ENCODE measurements at regions not wholly inside any gene's neighbourhood (a gene's known extent, or its start where the extent isn't known, plus 50 kb on each side); places are given as distances from the start of the nearest gene placed in this dataset.
"Not testable (repeated sequence)": the region's sequence is repeated elsewhere in the genome, so short reads cannot be mapped to it uniquely, and the experiment has no call there.

DNA sequence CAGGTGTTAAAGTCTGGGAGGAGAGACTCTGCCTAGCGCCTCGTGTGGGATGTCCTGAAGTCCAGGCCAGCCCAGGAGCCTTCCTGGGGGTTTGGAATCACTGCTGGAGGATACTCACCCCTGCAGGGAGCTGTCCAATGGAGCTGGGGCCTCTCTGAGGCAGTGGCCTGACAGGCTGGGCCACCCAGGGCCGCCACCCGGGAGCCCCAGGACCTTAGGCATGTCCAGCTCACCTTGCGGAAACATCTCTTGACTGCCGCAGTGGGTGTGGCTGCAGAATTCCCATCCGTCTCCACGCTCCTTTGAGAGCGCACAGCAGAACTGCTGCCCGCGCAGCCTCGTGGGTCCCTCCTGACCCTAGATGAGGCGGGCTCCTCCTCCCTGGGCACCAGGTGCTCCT, 214.0 kb upstream of the SGCG start:
- not testable (repeated sequence) for ATAC-seq; H3K27ac Mint-ChIP-seq; DNase-seq; H3K9me3 Mint-ChIP-seq; H3K27me3 Mint-ChIP-seq; H3K36me3 Mint-ChIP-seq (ENCODE audit: low read depth); H3K4me3 Mint-ChIP-seq; H3K4me1 Mint-ChIP-seq

DNA sequence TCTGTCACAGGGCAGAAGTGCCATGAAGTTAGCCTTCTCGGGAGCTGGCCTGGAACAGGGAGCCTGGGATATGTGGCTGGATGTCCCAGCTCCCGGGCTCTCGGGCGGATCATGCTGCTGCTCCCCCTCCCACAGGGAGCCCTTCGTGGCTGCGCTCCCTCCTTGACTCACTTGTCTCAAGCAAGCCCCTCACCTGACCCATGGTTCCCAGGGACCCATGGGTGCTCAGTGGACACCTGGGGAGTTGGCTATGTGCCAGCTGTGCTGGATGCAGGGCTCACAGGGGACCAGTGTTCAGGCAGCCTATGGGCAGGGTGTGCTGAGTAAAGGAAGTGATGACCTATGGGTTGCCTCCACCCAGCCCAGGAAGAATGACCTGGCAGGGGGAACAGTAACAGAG, 213.1 kb upstream of the SGCG start:
- Mint-ChIP-seq H3K36me3 (ENCODE audit: low read depth) (no peaks in the 10 kb centered on the region), H3K9me3 (no peaks in the 10 kb centered on the region), H3K27me3 (peaks cover 2% of the 10 kb centered on the region), H3K4me1 (no peaks in the 10 kb centered on the region), H3K4me3 (no peak overlapping the region), H3K27ac (no peak overlapping the region)
- no peak for ATAC-seq
- no peak for DNase-seq

- H3K9me3 Mint-ChIP-seq, result peaks cover 8% of the 10 kb centered on the region
- H3K27ac Mint-ChIP-seq, result no peak overlapping the region
Measured at GRCh38 chr13:22979952-22980351, 200.8 kb upstream of the SGCG start.

DNA sequence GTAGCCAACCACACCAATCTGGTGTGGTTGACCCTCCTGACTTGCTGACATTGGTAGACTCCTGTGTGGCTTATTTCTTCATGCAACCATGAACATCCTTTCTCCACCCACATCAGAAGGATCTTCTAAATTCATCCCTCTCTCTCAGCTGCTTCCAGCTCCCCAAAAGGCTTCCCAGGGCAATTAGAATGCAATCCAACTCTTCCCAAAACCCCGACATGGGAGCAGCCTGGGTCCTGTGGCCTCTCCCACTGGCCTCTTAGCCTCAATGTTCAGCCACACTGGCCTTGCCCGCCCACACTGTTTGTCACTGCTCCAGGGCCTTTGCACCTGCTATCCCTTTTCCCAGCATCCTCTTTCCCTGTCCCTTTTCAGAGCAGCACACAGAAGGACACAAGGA, 199.8 kb upstream of the SGCG start:
- H3K4me1 Mint-ChIP-seq, result no peaks in the 10 kb centered on the region
- H3K9me3 Mint-ChIP-seq, result peaks cover 9% of the 10 kb centered on the region
- no peak for DNase-seq
- ATAC-seq, result no peak
- H3K27me3 Mint-ChIP-seq, result no peaks in the 10 kb centered on the region
- H3K4me3 Mint-ChIP-seq, result no peak overlapping the region
- H3K36me3 Mint-ChIP-seq (ENCODE audit: low read depth), result no peaks in the 10 kb centered on the region
- H3K27ac Mint-ChIP-seq, result no peak overlapping the region

More at GRCh38 chr13:22979952-22980351, 200.8 kb upstream of the SGCG start:
- Mint-ChIP-seq H3K27me3 (no peaks in the 10 kb centered on the region), H3K4me1 (no peaks in the 10 kb centered on the region), H3K4me3 (no peak overlapping the region), H3K36me3 (ENCODE audit: low read depth) (no peaks in the 10 kb centered on the region)
- no peak for ATAC-seq
- DNase-seq, result no peak

DNA sequence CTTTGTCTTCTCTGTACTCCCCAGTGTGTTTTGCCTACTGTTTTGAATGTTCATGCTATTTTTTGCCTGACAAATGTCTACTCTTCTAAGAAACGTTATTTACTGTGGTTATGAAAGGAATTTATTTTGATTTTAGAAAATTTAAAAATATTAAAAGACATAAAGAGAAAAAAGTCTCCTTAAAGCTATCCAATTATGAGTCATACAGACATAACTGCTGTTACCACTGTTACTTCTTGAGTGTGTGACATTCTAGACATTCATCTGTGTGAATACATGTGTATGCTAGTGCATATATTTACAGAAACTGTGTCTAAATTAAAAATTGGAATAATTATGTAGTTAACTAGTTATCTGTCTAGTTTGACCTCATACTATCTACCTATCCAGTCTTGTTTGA, 187.6 kb upstream of the SGCG start:
- Mint-ChIP-seq H3K4me3 (no peak overlapping the region), H3K27ac (no peak overlapping the region), H3K4me1 (no peaks in the 10 kb centered on the region), H3K36me3 (ENCODE audit: low read depth) (no peaks in the 10 kb centered on the region), H3K9me3 (peaks cover 3% of the 10 kb centered on the region), H3K27me3 (peaks cover 2% of the 10 kb centered on the region)
- ATAC-seq (no peak), DNase-seq (no peak)

DNA sequence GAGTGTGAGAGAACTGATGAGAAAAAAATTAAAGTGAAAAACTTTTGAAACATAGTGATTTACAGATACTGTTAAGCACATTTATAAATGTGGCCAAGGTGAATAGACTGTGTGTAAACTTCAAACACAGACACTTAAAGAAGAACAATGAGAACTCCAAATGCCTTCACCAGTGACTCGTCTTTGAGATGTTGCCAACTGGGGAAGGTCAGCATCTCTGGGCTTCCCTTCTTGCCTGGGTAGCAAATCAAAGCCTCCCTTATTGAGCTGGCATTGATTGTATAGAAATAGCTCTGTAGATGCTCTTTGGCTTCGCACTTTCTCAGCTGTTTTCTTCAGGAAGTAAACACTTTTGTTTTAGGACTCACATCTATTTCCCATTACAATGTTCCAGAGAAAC, 177.3 kb upstream of the SGCG start:
- Mint-ChIP-seq H3K4me1 (no peaks in the 10 kb centered on the region), H3K4me3 (no peak overlapping the region), H3K36me3 (ENCODE audit: low read depth) (no peaks in the 10 kb centered on the region), H3K9me3 (peaks cover 9% of the 10 kb centered on the region), H3K27ac (no peak overlapping the region), H3K27me3 (no peaks in the 10 kb centered on the region)
- no peak for DNase-seq
- no peak for ATAC-seq

DNA sequence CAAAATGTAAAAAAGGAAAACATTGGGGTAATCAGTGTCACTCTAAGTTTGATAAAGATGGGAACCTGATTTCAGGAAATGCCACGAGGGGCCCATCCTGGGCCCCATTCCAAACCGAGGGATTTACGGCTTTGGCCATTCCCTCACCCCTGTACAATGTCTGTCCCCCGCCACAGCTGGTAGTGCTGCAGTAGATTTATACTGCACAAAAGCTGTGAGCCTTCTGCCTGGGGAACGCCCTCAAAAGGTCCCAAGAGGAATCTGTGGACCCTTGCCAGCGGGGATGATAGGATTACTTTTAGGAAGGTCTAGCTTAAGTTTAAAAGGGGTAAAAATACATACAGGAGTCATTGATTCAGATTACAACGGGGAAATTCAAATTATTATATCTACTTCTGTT, 173.4 kb upstream of the SGCG start:
- Mint-ChIP-seq H3K9me3 (peaks cover 4% of the 10 kb centered on the region), H3K27ac (no peak overlapping the region), H3K4me3 (no peak overlapping the region), H3K4me1 (no peaks in the 10 kb centered on the region), H3K27me3 (no peaks in the 10 kb centered on the region), H3K36me3 (ENCODE audit: low read depth) (no peaks in the 10 kb centered on the region)
- DNase-seq, result no peak
- no peak for ATAC-seq

GRCh38 chr13:23018143-23018542, 162.6 kb upstream of the SGCG start:
- no peaks in the 10 kb centered on the region for H3K4me1 Mint-ChIP-seq
- H3K4me3 Mint-ChIP-seq, result no peak overlapping the region
- ATAC-seq (no peak), DNase-seq (no peak)
- peaks cover 9% of the 10 kb centered on the region for H3K27me3 Mint-ChIP-seq
- H3K27ac Mint-ChIP-seq, result no peak overlapping the region
- H3K9me3 Mint-ChIP-seq, result no peaks in the 10 kb centered on the region
- no peaks in the 10 kb centered on the region for H3K36me3 Mint-ChIP-seq (ENCODE audit: low read depth)

DNA sequence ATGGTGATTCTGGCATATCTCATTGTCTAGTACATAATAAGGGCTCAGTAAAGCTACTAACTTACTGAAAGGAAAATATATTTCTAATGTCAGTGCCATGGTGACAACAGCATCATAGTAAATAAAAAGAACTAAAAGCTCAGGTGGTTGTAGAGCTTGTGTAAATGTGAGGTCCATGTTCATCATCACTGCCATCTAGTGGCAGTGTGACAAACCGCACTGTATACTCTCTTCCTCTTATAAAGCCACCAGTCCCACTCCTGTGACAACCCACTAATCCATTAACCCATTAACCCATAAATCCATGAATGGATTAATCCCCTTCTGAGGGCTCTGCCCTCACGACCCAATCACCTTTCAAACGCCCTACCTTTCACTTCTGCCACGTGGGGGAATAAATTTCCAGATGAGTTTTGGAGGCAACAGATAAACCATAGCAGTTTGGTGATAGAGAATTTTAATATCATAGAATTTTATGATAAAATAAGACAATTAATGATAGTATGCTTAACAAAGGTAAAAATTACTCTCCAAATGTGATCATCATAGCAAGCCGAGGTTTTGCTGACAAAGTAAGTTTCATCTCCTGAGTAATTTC, 160.4 kb upstream of the SGCG start:
- Mint-ChIP-seq H3K27ac (no peak overlapping the region), H3K9me3 (no peaks in the 10 kb centered on the region), H3K36me3 (ENCODE audit: low read depth) (no peaks in the 10 kb centered on the region), H3K27me3 (peaks cover 14% of the 10 kb centered on the region), H3K4me3 (no peak overlapping the region), H3K4me1 (no peaks in the 10 kb centered on the region)
- DNase-seq, result peak; percentile 16
- peak; percentile 81 for ATAC-seq

DNA sequence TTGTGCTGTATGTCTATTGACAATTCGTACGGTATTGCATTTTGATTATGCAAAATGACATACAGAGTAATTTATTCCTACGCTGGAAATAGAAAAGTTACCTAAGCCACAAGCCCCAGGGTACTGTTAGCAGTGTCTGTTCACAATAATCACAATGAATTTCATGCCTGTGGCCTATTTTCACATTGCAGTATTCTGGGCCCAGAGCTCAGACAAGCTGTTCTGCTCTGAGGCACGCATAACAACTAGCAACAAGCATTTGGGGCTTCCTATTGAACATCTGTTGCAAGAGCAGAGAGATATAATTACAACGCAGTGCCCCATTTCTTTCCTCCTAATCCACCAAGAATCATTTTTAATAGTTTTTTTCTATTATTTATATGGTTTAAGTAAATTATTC, 158.9 kb upstream of the SGCG start:
- Mint-ChIP-seq H3K27me3 (peaks cover 9% of the 10 kb centered on the region), H3K9me3 (no peaks in the 10 kb centered on the region), H3K4me3 (no peak overlapping the region), H3K27ac (no peak overlapping the region), H3K36me3 (ENCODE audit: low read depth) (no peaks in the 10 kb centered on the region), H3K4me1 (peaks cover 4% of the 10 kb centered on the region)
- DNase-seq (no peak), ATAC-seq (no peak)

DNA sequence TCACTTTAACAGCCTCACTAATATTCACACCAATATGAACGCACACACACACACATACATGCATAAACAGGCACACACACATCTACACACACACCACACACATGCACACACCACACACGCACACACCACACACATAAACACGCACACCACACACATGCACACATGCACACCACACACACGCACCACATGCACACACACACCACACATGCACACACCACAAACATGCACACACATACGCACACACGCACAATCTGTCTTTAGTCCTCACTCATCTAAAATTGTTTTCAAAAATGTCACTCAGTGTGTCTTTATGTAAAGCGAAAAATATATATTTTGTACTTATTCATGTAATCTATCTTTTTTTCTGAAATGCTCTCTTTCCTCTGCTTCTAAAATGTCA, 158.1 kb upstream of the SGCG start:
- ATAC-seq (no peak), DNase-seq (no peak)
- Mint-ChIP-seq H3K4me3 (no peak overlapping the region), H3K27me3 (peaks cover 11% of the 10 kb centered on the region), H3K27ac (no peak overlapping the region), H3K36me3 (ENCODE audit: low read depth) (no peaks in the 10 kb centered on the region), H3K4me1 (peaks cover 4% of the 10 kb centered on the region), H3K9me3 (no peaks in the 10 kb centered on the region)

GRCh38 chr13:23025864-23026608, 154.7 kb upstream of the SGCG start:
- H3K27ac Mint-ChIP-seq, result no peak overlapping the region
- H3K9me3 Mint-ChIP-seq, result no peaks in the 10 kb centered on the region
- H3K27me3 Mint-ChIP-seq, result peaks cover 13% of the 10 kb centered on the region
- no peak for DNase-seq
- no peaks in the 10 kb centered on the region for H3K36me3 Mint-ChIP-seq (ENCODE audit: low read depth)
- H3K4me3 Mint-ChIP-seq, result no peak overlapping the region
- H3K4me1 Mint-ChIP-seq, result peaks cover 4% of the 10 kb centered on the region
- ATAC-seq, result no peak

DNA sequence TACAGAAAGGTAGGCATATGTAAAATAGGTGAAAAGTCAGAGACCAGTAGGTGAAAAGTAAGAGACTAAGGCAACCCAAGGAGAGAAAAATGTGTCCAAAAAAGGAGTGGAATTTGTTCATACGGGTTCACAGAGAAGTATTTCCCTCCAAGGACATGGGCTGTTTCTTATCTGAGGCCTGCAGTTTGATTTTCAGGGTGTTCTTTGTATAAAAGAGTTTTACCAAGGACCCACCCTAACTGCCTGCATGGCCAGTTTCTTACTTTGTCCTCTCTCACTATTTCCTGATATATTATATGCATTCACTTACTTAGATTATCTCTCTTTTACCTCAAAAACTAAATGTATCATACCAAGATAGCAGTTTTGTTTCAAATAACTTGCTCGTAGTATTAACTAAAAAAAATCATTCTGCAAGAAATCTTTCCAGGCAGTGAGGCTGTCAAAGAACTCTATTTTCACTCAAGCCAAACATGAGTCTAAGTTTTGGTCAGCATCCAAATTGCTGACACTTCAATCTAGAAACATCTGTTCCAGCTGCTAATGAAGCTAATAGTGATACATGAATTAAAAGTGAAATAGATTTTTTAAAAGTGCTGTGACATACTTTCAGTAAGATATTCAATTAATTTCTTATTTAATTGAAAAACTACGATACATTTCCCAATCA, 141.4 kb upstream of the SGCG start:
- H3K36me3 Mint-ChIP-seq (ENCODE audit: low read depth), result no peaks in the 10 kb centered on the region
- no peaks in the 10 kb centered on the region for H3K4me1 Mint-ChIP-seq
- H3K27ac Mint-ChIP-seq, result no peak overlapping the region
- H3K4me3 Mint-ChIP-seq, result no peak overlapping the region
- ATAC-seq (no peak), DNase-seq (no peak)
- H3K27me3 Mint-ChIP-seq, result no peaks in the 10 kb centered on the region
- no peaks in the 10 kb centered on the region for H3K9me3 Mint-ChIP-seq

DNA sequence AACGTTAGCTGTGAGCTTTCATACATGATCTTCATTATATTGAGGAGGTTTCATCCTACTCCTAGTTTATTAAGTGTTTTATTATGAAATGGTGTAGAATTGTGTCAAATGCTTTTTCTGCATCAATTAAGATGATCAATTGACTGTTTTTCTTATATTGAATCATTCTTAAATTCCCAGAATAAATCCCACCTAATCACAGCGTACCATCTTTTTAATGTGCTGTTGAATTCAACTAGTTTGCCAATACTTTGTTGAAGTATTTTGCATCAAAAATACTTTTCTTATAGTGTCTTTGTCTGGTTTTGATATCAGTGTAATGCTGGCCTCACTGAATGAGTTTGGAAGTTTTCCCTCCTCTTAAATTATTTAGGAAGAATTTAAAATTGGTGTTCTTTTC, 138.6 kb upstream of the SGCG start:
- DNase-seq, result no peak
- no peaks in the 10 kb centered on the region for H3K4me1 Mint-ChIP-seq
- H3K27ac Mint-ChIP-seq, result no peak overlapping the region
- H3K36me3 Mint-ChIP-seq (ENCODE audit: low read depth), result no peaks in the 10 kb centered on the region
- peaks cover 2% of the 10 kb centered on the region for H3K27me3 Mint-ChIP-seq
- no peak for ATAC-seq
- no peaks in the 10 kb centered on the region for H3K9me3 Mint-ChIP-seq
- no peak overlapping the region for H3K4me3 Mint-ChIP-seq

DNA sequence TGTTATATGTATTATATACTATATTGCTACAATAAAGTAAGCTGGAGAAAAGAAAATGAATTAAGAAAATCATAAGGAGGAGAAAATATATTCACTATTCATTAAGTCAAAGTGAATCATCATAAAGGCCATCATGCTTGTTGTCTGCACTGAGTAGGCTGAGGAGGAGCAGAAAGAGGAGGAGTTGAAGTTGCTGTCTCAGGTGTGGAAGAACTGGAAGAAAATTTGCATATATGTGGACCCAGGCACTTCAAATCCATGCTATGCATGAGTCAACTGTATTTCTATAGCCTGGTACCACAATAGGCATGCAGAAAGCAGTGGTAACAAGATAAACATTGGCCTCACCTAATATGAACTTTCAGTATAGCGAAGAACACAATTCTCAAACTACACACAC, 135.9 kb upstream of the SGCG start:
- Mint-ChIP-seq H3K27me3 (peaks cover 2% of the 10 kb centered on the region), H3K27ac (no peak overlapping the region), H3K4me1 (no peaks in the 10 kb centered on the region), H3K9me3 (no peaks in the 10 kb centered on the region), H3K36me3 (ENCODE audit: low read depth) (no peaks in the 10 kb centered on the region), H3K4me3 (no peak overlapping the region)
- no peak for DNase-seq
- ATAC-seq, result no peak

Measured in activated naive CD8-positive, alpha-beta T cell treated with anti-CD3 and anti-CD28 coated beads, Interleukin-2, amount 50 U/mL, for 24 hours (primary cell).